GM12892 (cell line): ENCODE measurements at regions not wholly inside any gene's neighbourhood (a gene's known extent, or its start where the extent isn't known, plus 50 kb on each side); places are given as distances from the start of the nearest gene placed in this dataset.

Experiments
- POLR2A ChIP-seq: IDR thresholded peaks from 2 replicates; pipeline ENCODE4 v1.6.1; 2011; ENCODE audit warnings: low read depth, low read length, control low read depth
- POLR2AphosphoS5 ChIP-seq: IDR thresholded peaks from 2 replicates; pipeline ENCODE4 v1.6.1; 2011; ENCODE audit warnings: low read depth, low read length, control low read depth
- TAF1 ChIP-seq: IDR thresholded peaks from 2 replicates; pipeline ENCODE4 v1.6.1; 2011; ENCODE audit warnings: low read depth, mild to moderate bottlenecking, control low read depth, low read length, borderline replicate concordance

GRCh38 chr3:115475178-115476041 is 147.9 kb upstream of the GAP43 start:
- TF ChIP-seq POLR2AphosphoS5 (no peak), POLR2A (no peak), TAF1 (no peak)
